SH-SY5Y (cell line): ENCODE measurements at regions not wholly inside any gene's neighbourhood (a gene's known extent, or its start where the extent isn't known, plus 50 kb on each side); places are given as distances from the start of the nearest gene placed in this dataset.

Source experiments
- GATA2 ChIP-seq: IDR thresholded peaks from 2 replicates; pipeline ENCODE4 v1.6.1; 2011; ENCODE audit warnings: mild to moderate bottlenecking, low read depth, low read length
- GATA3 ChIP-seq: IDR thresholded peaks from 2 replicates; pipeline ENCODE4 v1.6.1; 2011; ENCODE audit warnings: low read depth, mild to moderate bottlenecking, low read length, moderate library complexity

DNA sequence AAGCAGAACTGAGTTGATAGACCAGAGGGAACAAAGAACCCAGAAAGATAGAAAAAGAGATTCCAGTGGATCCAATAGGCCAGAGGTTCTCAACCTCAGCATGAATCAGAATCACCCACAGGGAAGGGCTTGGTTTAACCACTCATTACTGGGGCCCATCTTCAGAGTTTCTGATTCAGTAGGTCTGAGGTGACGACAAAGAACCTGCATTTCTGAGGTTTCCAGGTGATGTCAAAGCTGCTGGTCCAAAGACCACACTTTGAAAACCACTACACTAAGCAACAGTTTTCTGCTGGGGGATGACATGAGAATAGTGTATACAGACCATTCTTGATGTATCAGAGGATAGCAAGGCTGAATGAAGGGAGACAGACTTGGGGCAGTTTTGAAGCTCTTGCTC is 81.5 kb upstream of the FOXN2 start:
- no peak for TF ChIP-seq GATA2
- TF ChIP-seq GATA3: no peak
